Prostate gland (tissue), 2 donors: ENCODE measurements at regions not wholly inside any gene's neighbourhood (a gene's known extent, or its start where the extent isn't known, plus 50 kb on each side); places are given as distances from the start of the nearest gene placed in this dataset.

ENCODE experiments used
- CTCF ChIP-seq, 4 experiments: fragments of 200-600 bp in 2 of 4; fragments of 450-650 bp in 2 of 4; sonication (generic) in 2 of 4; IDR thresholded peaks; 1 replicate in 3 of 4; 2 replicates in 1 of 4; pipeline ENCODE4 v1.5.1; 2016 to 2019; ENCODE audit warnings: antibody characterized with exemption in 4 of 4, mild to moderate bottlenecking in 2 of 4, moderate library complexity in 2 of 4
- POLR2A ChIP-seq: fragments of 450-650 bp; IDR thresholded peaks from one replicate; pipeline ENCODE4 v1.6.1; 2016; ENCODE audit warnings: antibody characterized with exemption, mild to moderate bottlenecking
- POLR2AphosphoS5 ChIP-seq: sonication (generic); formaldehyde crosslinking; IDR thresholded peaks from one replicate; pipeline ENCODE4 v1.6.1; 2017; ENCODE audit warnings: antibody characterized with exemption

GRCh38 chr12:71061451-71061850 is 96.3 kb downstream of the TSPAN8 start:
- TF ChIP-seq CTCF (IDR thresholded peaks at IDR 0.05) (no peak), POLR2A (no peak), POLR2AphosphoS5 (no peak)
